ENCODE measurements at regions not wholly inside any gene's neighbourhood (a gene's known extent, or its start where the extent isn't known, plus 50 kb on each side); places are given as distances from the start of the nearest gene placed in this dataset.

GRCh38 chr13:30006246-30006645, 155.8 kb upstream of the UBL3 start:
- DNase-seq (ENCODE audit: low read depth in 2 of 3, low spot score in 2 of 3): no peak

- DNase-seq (ENCODE audit: low read depth in 2 of 3, low spot score in 2 of 3): no peak
These were observed 153.8 kb upstream of the UBL3 start for GRCh38 chr13:30004204-30004603.

GRCh38 chr13:30002577-30002976, 152.2 kb upstream of the UBL3 start:
- DNase-seq (ENCODE audit: low read depth in 2 of 3, low spot score in 2 of 3): no peak

GRCh38 chr13:30000370-30000765, 150.0 kb upstream of the UBL3 start:
- no peak for DNase-seq (ENCODE audit: low read depth in 2 of 3, low spot score in 2 of 3)

GRCh38 chr13:29999492-30000369, 149.3 kb upstream of the UBL3 start:
- DNase-seq (ENCODE audit: low read depth in 2 of 3, low spot score in 2 of 3): no peak

GRCh38 chr13:29996316-29996715, 145.9 kb upstream of the UBL3 start:
- no peak for DNase-seq (ENCODE audit: low read depth in 2 of 3, low spot score in 2 of 3)

GRCh38 chr13:29994911-29995595, 144.6 kb upstream of the UBL3 start:
- DNase-seq (ENCODE audit: low read depth in 2 of 3, low spot score in 2 of 3): no peak

GRCh38 chr13:29993716-29994488, 143.5 kb upstream of the UBL3 start:
- DNase-seq (ENCODE audit: low read depth in 2 of 3, low spot score in 2 of 3): no peak

GRCh38 chr13:29993196-29993595, 142.8 kb upstream of the UBL3 start:
- no peak for DNase-seq (ENCODE audit: low read depth in 2 of 3, low spot score in 2 of 3)

GRCh38 chr13:29991343-29991742, 140.9 kb upstream of the UBL3 start:
- no peak for DNase-seq (ENCODE audit: low read depth in 2 of 3, low spot score in 2 of 3)

- no peak for DNase-seq (ENCODE audit: low read depth in 2 of 3, low spot score in 2 of 3)
These were observed 136.9 kb upstream of the UBL3 start for GRCh38 chr13:29987340-29987739.

GRCh38 chr13:29980339-29980738, 129.9 kb upstream of the UBL3 start:
- DNase-seq (ENCODE audit: low read depth in 2 of 3, low spot score in 2 of 3): no peak

GRCh38 chr13:29978211-29978610, 127.8 kb upstream of the UBL3 start:
- DNase-seq (ENCODE audit: low read depth in 2 of 3, low spot score in 2 of 3): no peak

GRCh38 chr13:29977476-29978120, 127.2 kb upstream of the UBL3 start:
- DNase-seq (ENCODE audit: low read depth in 2 of 3, low spot score in 2 of 3): no peak

GRCh38 chr13:29976535-29976934, 126.1 kb upstream of the UBL3 start:
- DNase-seq (ENCODE audit: low read depth in 2 of 3, low spot score in 2 of 3): no peak

- no peak for DNase-seq (ENCODE audit: low read depth in 2 of 3, low spot score in 2 of 3)
These were observed 124.9 kb upstream of the UBL3 start for GRCh38 chr13:29975283-29975682.

GRCh38 chr13:29969286-29969685, 118.9 kb upstream of the UBL3 start:
- no peak for DNase-seq (ENCODE audit: low read depth in 2 of 3, low spot score in 2 of 3)

GRCh38 chr13:29964181-29964845, 113.9 kb upstream of the UBL3 start:
- DNase-seq (ENCODE audit: low read depth in 2 of 3, low spot score in 2 of 3): no peak

- DNase-seq (ENCODE audit: low read depth in 2 of 3, low spot score in 2 of 3): no peak
These were observed 112.7 kb upstream of the UBL3 start for GRCh38 chr13:29963089-29963488.

GRCh38 chr13:29961036-29961670, 110.7 kb upstream of the UBL3 start:
- DNase-seq (ENCODE audit: low read depth in 2 of 3, low spot score in 2 of 3): no peak

Measured in hematopoietic multipotent progenitor cell (in vitro differentiated cells).